Neural cell (in vitro differentiated cells): ENCODE measurements at regions not wholly inside any gene's neighbourhood (a gene's known extent, or its start where the extent isn't known, plus 50 kb on each side); places are given as distances from the start of the nearest gene placed in this dataset.

ENCODE experiments used
- H2AFZ ChIP-seq: fragments of 200-600, 300-800 bp; sonication (generic), shearing (Covaris generic); 2 replicates; pipeline ENCODE4 v1.6.0; 2014; ENCODE audit warnings: low read depth, mild to moderate bottlenecking, antibody characterized with exemption, low read length, moderate library complexity
- H3F3A ChIP-seq: fragments of 200-600 bp; shearing (Covaris generic); 2 replicates; pipeline ENCODE4 v1.6.1; 2016; ENCODE audit warnings: mild to moderate bottlenecking, moderate library complexity, mixed read lengths, antibody characterized with exemption, low read length; ENCODE audit not compliant: insufficient read depth, poor library complexity, severe bottlenecking
- H3K27ac ChIP-seq: fragments of 200-600, 300-800 bp; sonication (generic), shearing (Covaris generic); 2 replicates; pipeline ENCODE4 v1.5.1; 2014; ENCODE audit warnings: mild to moderate bottlenecking, low read length, moderate library complexity
- H3K27me3 ChIP-seq: fragments of 300-800, 200-600 bp; sonication (generic), shearing (Covaris generic); 2 replicates; pipeline ENCODE4 v1.6.0; 2014; ENCODE audit warnings: mild to moderate bottlenecking, low read depth, low read length, moderate library complexity; ENCODE audit not compliant: insufficient read depth
- H3K36me3 ChIP-seq: fragments of 300-800, 200-600 bp; sonication (generic), shearing (Covaris generic); 2 replicates; pipeline ENCODE4 v1.5.1; 2014; ENCODE audit warnings: mild to moderate bottlenecking, antibody characterized with exemption, low read length, moderate library complexity; ENCODE audit not compliant: insufficient read depth
- H3K4me2 ChIP-seq: fragments of 300-800, 200-600 bp; sonication (generic), shearing (Covaris generic); 2 replicates; pipeline ENCODE4 v1.6.0; 2014; ENCODE audit warnings: mild to moderate bottlenecking, low read length
- H3K4me3 ChIP-seq: fragments of 300-800, 200-600 bp; sonication (generic), shearing (Covaris generic); 2 replicates; pipeline ENCODE4 v1.5.1; 2014; ENCODE audit warnings: mild to moderate bottlenecking, low read length, moderate library complexity
- H3K79me2 ChIP-seq: fragments of 200-600 bp; shearing (Covaris generic); replicated peaks from 2 replicates; pipeline ENCODE4 v1.6.0; 2014; ENCODE audit warnings: mild to moderate bottlenecking, low read length, moderate library complexity; ENCODE audit not compliant: insufficient read depth
- H3K9ac ChIP-seq: fragments of 300-800, 200-600 bp; sonication (generic), shearing (Covaris generic); 2 replicates; pipeline ENCODE4 v1.6.1; 2016; ENCODE audit warnings: mild to moderate bottlenecking, low read length, mixed read lengths
- H3K9me2 ChIP-seq: fragments of 200-600 bp; shearing (Covaris generic); 2 replicates; pipeline ENCODE4 v1.6.1; 2016; ENCODE audit warnings: mild to moderate bottlenecking, low read length, mixed read lengths; ENCODE audit not compliant: insufficient read depth
- H3K9me3 ChIP-seq: fragments of 200-600, 300-800 bp; sonication (generic), shearing (Covaris generic); 2 replicates; pipeline ENCODE4 v1.6.1; 2016; ENCODE audit warnings: mild to moderate bottlenecking, mixed run types, low read length, moderate library complexity, mixed read lengths
- H4K20me1 ChIP-seq: fragments of 200-600 bp; shearing (Covaris generic); 2 replicates; pipeline ENCODE4 v1.6.1; 2016; ENCODE audit warnings: mild to moderate bottlenecking, mixed run types; ENCODE audit not compliant: insufficient read depth
- EP300 ChIP-seq: fragments of 450-650 bp; conservative IDR thresholded peaks from 2 replicates; pipeline ENCODE4 v1.6.1; 2014; ENCODE audit warnings: antibody characterized with exemption, mild to moderate bottlenecking, moderate library complexity; ENCODE audit not compliant: poor library complexity, severe bottlenecking
- EZH2 ChIP-seq: fragments of 200-600, 300-800 bp; shearing (Covaris generic), sonication (generic); IDR thresholded peaks from 2 replicates; pipeline ENCODE4 v1.6.1; 2014; ENCODE audit warnings: antibody characterized with exemption, low read length, borderline replicate concordance, mild to moderate bottlenecking; ENCODE audit not compliant: insufficient read depth, poor library complexity, severe bottlenecking
- MXI1 ChIP-seq: fragments of 450-650 bp; conservative IDR thresholded peaks from 2 replicates; pipeline ENCODE4 v1.6.1; 2014; ENCODE audit warnings: antibody characterized with exemption, mild to moderate bottlenecking; ENCODE audit not compliant: poor library complexity, severe bottlenecking
- POLR2AphosphoS5 ChIP-seq: IDR thresholded peaks from 2 replicates; pipeline ENCODE4 v1.6.1; 2012
- RAD21 ChIP-seq: fragments of 450-650 bp; conservative IDR thresholded peaks from 2 replicates; pipeline ENCODE4 v1.6.1; 2014; ENCODE audit warnings: antibody characterized with exemption, mild to moderate bottlenecking, moderate library complexity
- SMC3 ChIP-seq: fragments of 450-650 bp; conservative IDR thresholded peaks from 2 replicates; pipeline ENCODE4 v1.6.1; 2014; ENCODE audit warnings: antibody characterized with exemption, mild to moderate bottlenecking, moderate library complexity; ENCODE audit not compliant: poor library complexity
- TAF1 ChIP-seq: IDR thresholded peaks from 2 replicates; pipeline ENCODE4 v1.6.1; 2012; ENCODE audit warnings: low read depth
- TF ChIP-seq, protein P1 (sequence below): fragments of 450-650 bp; IDR thresholded peaks from 2 replicates; pipeline ENCODE4 v1.5.1; 2014; ENCODE audit warnings: antibody characterized with exemption, mild to moderate bottlenecking, moderate library complexity; ENCODE audit not compliant: poor library complexity, severe bottlenecking
- TF ChIP-seq, protein P2 (sequence below): IDR thresholded peaks from 2 replicates; pipeline ENCODE4 v1.6.1; 2012; ENCODE audit warnings: borderline replicate concordance

DNA sequence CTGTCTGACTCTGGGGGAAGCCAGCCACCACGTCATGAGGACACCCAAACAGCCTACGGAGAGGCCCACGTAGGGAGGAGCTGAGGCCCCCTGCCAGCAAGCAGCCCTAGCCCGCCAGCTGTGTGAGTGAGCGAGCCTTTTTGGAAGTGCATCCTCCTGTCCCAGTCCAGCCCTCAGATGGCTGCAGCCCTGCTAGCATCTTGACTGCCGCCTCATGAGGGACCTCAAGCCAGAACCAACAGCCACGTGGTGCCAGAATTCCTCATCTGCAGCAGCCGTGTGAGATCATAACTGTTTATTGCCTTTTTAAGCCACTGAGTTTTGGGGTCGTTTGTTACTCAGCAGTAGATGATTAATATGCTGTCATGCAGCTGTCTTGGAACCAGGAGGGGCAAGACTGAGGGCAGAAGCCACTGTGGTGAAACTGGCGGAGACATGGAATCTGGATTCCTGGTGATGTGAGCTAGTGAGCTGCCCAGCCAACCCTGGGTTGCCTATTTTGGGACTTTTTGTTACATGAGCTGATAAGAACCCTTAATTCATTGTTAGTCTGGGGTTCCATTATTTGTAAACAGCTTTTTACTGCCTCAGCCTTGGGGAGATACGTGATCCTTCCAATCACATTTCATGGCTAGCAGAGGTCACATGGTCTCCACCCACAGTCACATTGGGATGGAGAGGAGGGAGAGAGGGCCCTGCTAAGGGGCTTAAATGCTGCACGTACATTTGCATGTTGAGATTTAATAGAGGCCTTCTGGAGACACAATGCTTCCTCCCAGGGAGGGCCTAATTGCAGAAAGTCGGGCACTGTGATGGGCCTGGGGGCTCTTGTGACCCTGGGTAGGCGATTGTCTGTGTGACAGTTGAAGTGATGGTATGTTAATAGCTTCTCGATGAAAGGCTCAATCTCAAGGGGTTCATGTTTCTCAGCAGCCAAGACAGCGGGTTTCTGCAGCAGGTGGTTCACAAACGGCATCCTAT is 73.8 kb downstream of the RPLP1 start:
- TF ChIP-seq MXI1 = no peak
- no peak for TF ChIP-seq SMC3
- no peak for TF ChIP-seq POLR2AphosphoS5
- TF ChIP-seq, protein P1, sequence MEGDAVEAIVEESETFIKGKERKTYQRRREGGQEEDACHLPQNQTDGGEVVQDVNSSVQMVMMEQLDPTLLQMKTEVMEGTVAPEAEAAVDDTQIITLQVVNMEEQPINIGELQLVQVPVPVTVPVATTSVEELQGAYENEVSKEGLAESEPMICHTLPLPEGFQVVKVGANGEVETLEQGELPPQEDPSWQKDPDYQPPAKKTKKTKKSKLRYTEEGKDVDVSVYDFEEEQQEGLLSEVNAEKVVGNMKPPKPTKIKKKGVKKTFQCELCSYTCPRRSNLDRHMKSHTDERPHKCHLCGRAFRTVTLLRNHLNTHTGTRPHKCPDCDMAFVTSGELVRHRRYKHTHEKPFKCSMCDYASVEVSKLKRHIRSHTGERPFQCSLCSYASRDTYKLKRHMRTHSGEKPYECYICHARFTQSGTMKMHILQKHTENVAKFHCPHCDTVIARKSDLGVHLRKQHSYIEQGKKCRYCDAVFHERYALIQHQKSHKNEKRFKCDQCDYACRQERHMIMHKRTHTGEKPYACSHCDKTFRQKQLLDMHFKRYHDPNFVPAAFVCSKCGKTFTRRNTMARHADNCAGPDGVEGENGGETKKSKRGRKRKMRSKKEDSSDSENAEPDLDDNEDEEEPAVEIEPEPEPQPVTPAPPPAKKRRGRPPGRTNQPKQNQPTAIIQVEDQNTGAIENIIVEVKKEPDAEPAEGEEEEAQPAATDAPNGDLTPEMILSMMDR = no peak
- no peak for TF ChIP-seq EP300
- no peak for TF ChIP-seq RAD21
- no peak for TF ChIP-seq EZH2
- no peak for TF ChIP-seq TAF1
- TF ChIP-seq, protein P2, sequence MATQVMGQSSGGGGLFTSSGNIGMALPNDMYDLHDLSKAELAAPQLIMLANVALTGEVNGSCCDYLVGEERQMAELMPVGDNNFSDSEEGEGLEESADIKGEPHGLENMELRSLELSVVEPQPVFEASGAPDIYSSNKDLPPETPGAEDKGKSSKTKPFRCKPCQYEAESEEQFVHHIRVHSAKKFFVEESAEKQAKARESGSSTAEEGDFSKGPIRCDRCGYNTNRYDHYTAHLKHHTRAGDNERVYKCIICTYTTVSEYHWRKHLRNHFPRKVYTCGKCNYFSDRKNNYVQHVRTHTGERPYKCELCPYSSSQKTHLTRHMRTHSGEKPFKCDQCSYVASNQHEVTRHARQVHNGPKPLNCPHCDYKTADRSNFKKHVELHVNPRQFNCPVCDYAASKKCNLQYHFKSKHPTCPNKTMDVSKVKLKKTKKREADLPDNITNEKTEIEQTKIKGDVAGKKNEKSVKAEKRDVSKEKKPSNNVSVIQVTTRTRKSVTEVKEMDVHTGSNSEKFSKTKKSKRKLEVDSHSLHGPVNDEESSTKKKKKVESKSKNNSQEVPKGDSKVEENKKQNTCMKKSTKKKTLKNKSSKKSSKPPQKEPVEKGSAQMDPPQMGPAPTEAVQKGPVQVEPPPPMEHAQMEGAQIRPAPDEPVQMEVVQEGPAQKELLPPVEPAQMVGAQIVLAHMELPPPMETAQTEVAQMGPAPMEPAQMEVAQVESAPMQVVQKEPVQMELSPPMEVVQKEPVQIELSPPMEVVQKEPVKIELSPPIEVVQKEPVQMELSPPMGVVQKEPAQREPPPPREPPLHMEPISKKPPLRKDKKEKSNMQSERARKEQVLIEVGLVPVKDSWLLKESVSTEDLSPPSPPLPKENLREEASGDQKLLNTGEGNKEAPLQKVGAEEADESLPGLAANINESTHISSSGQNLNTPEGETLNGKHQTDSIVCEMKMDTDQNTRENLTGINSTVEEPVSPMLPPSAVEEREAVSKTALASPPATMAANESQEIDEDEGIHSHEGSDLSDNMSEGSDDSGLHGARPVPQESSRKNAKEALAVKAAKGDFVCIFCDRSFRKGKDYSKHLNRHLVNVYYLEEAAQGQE = no peak
- Histone ChIP-seq H3K27ac (no peak overlapping the region), H3F3A (peaks cover 4% of the 10 kb centered on the region), H3K27me3 (no peaks in the 10 kb centered on the region), H3K4me3 (no peak overlapping the region), H3K36me3 (no peaks in the 10 kb centered on the region), H3K79me2 (no peaks in the 10 kb centered on the region), H3K9me3 (no peaks in the 10 kb centered on the region), H3K4me2 (no peak overlapping the region), H4K20me1 (no peaks in the 10 kb centered on the region), H2AFZ (no peak overlapping the region), H3K9me2 (no peaks in the 10 kb centered on the region), H3K9ac (no peak overlapping the region)

GRCh38 chr15:69529141-69529540 is 76.5 kb downstream of the RPLP1 start:
- Histone ChIP-seq H3K27me3 (no peaks in the 10 kb centered on the region), H3K27ac (no peak overlapping the region), H3F3A (peaks cover 7% of the 10 kb centered on the region), H3K4me3 (no peak overlapping the region), H4K20me1 (no peaks in the 10 kb centered on the region), H3K36me3 (no peaks in the 10 kb centered on the region), H3K4me2 (no peak overlapping the region), H3K9me2 (no peaks in the 10 kb centered on the region), H3K9ac (no peak overlapping the region), H3K79me2 (no peaks in the 10 kb centered on the region), H2AFZ (no peak overlapping the region), H3K9me3 (no peaks in the 10 kb centered on the region)
- TF ChIP-seq EZH2 (no peak), MXI1 (no peak), RAD21 (no peak), TAF1 (no peak), SMC3 (no peak), EP300 (no peak), POLR2AphosphoS5 (no peak)
- TF ChIP-seq, protein P1 = no peak
- TF ChIP-seq, protein P2 = no peak
